Non-pigmented ciliary epithelial cell (primary cell): ENCODE measurements at regions not wholly inside any gene's neighbourhood (a gene's known extent, or its start where the extent isn't known, plus 50 kb on each side); places are given as distances from the start of the nearest gene placed in this dataset.
A peak's percentile ranks its signal among the peaks of the same experiment; 100 is the strongest.

Experiments used
- DNase-seq: peaks from one replicate; pipeline ENCODE4 v3.0.0-alpha.2; 2010; ENCODE audit warnings: low read depth

DNA sequence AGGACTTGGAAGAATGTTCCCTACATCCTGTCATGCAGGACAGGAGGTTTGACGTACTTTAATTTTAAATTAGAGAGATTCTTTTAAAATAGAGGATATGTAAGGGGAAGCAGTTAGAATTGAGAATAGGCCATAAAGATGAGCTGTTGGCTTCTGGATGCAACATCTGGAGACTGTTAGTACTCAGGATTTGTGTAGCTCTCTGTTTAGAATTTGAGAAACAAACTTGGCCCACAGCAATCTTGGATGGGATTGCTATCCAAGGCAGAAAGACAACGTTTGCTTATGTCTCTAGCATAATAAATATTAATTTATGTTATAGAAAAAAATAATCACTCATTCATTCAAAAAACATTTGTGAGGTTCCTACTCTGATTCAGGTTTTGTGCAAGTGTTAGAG is 398.4 kb upstream of the NOVA1 start:
- no peak for DNase-seq

- DNase-seq = no peak
Observed at GRCh38 chr14:27002179-27002578, 404.3 kb upstream of the NOVA1 start.

- DNase-seq = no peak
Observed at GRCh38 chr14:27006570-27006969, 408.7 kb upstream of the NOVA1 start.

- DNase-seq = no peak
Observed at GRCh38 chr14:27008187-27008586, 410.4 kb upstream of the NOVA1 start.

- DNase-seq = no peak
Observed at GRCh38 chr14:27012641-27013040, 414.8 kb upstream of the NOVA1 start.

DNA sequence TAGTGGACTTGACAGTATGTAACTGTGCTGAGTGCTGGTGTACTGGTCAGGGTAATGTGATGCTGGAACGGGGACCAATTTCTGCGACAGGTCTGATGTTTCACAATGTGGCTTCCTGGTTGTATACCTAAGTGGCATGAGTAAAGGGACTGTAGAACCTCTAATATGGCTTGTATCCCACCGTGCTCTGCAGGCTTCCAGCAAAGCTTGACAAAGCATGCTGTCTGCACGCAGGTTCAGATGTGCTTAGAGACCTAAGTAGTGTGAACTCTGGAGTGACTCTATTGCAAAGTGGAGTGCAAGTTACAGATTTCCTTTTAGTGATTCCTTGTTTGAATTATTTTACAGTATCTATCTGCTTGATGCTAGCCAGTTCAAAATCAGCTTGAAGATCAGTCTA is 415.8 kb upstream of the NOVA1 start:
- DNase-seq = no peak

GRCh38 chr14:27015065-27015464 is 417.2 kb upstream of the NOVA1 start:
- no peak for DNase-seq

GRCh38 chr14:27025648-27026047 is 427.8 kb upstream of the NOVA1 start:
- DNase-seq = no peak

DNA sequence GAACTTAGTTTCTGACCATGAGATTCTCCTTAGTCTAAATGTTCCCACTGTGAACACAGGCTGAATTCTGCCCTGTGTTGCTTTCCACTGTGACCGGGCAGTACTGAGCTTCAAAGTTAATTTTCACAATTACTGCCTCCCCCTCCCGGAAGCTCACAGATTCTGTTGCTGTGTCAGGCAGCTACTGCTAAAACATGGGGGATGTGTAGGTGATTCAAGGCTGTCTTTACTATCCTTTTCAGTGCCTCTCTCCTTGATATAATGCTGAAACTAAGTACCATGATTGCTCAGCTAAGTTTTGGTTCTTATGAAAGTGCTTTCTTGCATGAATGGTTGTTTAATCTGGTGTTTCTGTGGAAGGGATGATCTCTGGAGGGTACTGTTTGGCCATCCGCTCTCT is 428.3 kb upstream of the NOVA1 start:
- DNase-seq = no peak

DNA sequence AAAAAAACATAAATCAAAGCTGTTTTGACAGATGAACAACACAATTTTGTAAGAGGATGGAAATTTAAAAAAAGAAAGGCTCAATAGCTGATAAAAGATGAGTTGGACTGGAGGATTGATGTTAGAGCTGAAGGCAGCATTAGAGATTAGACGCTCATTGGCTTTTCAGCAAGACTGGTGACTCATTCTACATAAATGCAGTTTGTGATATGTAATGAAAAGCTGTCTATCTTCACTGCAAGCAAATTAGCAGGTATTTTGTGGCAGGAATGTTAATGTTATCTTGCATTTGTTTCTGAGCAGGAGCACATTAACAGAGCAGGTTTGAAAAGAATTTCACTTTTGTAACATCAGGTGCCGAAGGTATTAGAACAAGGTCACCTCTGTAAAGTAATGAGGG is 442.7 kb upstream of the NOVA1 start:
- peak; percentile 1 for DNase-seq

DNA sequence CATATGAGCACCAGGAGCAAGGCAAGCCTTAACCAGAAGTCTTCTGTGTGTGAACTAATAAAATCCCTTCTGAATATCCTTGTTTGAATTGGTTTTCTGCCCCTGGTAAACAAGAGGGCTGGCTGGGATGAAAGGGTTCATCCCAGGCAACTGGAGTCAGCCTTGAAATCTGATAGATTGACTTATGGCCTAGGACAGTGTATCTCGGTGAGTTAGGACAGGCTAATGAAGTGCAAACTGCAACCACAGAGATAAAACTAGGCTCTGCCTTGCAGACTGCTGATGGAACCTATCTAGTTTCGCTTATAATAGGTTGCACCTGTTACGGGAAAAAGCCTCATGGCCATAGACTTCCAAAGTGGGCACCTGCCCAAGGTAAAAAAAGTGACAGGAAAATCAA is 451.9 kb upstream of the NOVA1 start:
- DNase-seq = no peak

DNA sequence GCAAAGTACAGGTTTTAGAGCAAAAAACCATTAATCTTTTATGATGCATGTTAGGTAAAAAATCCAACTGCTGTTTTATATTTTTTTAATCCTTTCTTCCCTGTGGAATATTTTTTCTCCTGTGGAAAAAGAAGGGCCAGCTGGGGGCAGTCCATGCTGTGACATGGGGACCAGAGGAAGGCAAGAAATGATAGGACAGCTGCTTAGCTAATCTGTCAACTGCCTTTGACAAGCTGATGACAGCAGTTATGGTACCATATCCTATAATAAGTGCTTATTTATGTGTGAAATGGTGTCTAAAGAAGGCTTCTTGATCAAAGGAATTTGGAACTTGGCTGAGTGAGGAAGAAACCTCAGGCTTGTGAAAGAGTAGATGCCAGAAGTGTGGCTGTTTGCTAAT is 452.4 kb upstream of the NOVA1 start:
- no peak for DNase-seq

GRCh38 chr14:27056586-27056985 is 458.8 kb upstream of the NOVA1 start:
- no peak for DNase-seq

DNA sequence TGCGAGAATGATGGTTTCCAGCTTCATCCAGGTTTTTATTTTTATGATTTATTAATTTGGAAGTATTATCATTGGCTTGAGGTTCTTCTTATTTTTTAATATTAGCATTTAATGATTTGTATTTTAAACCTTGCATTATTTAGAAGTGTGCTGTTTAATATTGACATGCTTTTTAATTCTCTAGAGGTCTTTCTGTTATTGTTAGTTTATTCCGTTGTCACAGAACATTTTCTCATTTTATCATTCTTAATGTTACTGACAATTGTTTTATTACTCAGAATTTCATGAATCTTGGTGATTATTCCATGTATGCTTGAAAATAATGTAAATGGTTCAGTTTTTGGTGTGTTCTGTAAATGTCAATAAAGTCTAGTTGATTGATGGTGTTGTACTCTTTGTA is 463.5 kb upstream of the NOVA1 start:
- no peak for DNase-seq

GRCh38 chr14:27063959-27064358 is 466.1 kb upstream of the NOVA1 start:
- no peak for DNase-seq

GRCh38 chr14:27065886-27066285 is 468.1 kb upstream of the NOVA1 start:
- no peak for DNase-seq

DNA sequence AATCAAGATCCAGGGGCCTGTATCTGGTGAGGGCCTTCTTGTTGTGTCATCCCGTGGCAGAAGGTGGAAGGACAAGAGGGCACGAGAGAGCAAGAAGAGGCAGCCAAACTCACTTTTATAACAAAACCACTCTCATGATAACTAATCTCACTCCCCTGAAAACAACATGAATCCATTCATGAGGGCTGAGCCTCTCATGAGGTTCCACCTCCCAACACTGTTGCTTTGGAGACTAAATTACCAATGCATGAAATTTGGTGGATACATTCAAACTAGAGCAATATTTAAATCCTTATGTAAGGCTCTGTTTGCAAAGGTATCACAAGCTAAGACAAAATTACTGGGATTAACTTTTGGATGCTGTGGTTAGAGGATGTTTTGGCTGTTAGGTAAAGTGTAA is 470.1 kb upstream of the NOVA1 start:
- DNase-seq = no peak

GRCh38 chr14:27072589-27072988 is 474.8 kb upstream of the NOVA1 start:
- DNase-seq = no peak

DNA sequence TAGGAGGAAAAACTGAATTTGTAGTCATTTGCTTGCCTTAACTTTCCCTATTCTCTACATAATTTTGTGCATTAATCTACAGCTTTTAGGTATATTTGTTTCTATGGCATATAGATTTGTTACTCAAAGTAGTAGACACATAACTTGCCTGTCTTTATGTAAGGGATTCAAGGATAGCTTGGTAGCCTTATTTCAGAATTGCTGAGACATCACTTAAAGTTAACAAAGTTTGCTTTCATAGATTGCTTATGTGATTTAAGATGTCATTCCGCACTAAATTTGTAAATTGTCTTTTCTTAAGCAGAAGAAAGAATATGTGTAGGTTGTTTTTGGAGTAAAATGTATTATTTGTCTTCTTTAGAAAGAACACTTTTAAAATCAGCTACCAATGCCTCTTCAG is 477.7 kb upstream of the NOVA1 start:
- no peak for DNase-seq

DNA sequence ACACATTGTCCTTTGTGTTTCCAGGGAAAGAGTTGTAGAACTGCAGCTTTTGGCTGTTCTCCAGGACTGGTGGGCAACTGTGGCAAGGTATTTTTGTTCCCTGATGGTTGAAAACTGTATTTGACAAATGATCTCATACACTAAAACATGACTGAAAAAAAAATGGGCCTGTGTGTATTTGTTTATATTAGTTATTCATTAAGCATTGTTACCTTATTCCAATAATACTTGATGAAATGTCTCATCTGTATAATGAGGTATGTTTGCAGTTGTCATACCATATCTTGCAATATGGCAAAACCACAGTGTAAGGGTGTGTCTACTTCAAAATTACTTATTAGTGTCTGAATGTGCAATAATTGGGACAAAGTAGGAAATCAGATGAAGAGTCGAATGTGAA is 479.4 kb upstream of the NOVA1 start:
- peak; percentile 3 for DNase-seq

GRCh38 chr14:27077710-27078109 is 479.9 kb upstream of the NOVA1 start:
- DNase-seq = no peak

DNA sequence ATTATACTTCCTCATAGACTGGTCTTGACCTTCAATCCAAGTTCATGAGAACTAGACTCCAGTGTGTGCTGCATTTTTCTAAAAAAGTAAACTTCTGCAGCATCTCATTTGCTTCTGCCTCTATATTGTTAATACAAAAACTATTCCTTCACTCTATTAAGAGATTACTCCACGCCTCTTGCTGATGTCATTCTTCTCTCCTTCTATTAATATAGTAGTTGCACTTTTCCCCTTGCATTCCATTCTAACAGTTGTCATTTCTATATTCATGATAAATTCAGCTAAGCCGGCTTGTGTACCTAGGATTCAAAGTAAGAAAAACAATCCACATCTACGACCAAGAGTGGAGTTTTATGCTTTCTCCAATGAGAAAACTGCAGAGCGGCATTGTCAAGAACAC is 480.4 kb upstream of the NOVA1 start:
- DNase-seq = peak; percentile 11

GRCh38 chr14:27079716-27080115 is 481.9 kb upstream of the NOVA1 start:
- no peak for DNase-seq

- DNase-seq = no peak
Observed at GRCh38 chr14:27085500-27085899, 487.7 kb upstream of the NOVA1 start.

- no peak for DNase-seq
Observed at GRCh38 chr14:27090716-27091115, 492.9 kb upstream of the NOVA1 start.
